GM23248 (cell line): ENCODE measurements at regions not wholly inside any gene's neighbourhood (a gene's known extent, or its start where the extent isn't known, plus 50 kb on each side); places are given as distances from the start of the nearest gene placed in this dataset.

Source experiments
- EZH2 ChIP-seq: fragments of 200-600 bp; sonication (generic); IDR thresholded peaks from 2 replicates; pipeline ENCODE4 v1.6.1; 2018; ENCODE audit warnings: antibody characterized with exemption, mild to moderate bottlenecking; ENCODE audit not compliant: insufficient read depth, poor library complexity, severe bottlenecking
- EZH2phosphoT487 ChIP-seq: fragments of 200-600 bp; sonication (generic); IDR thresholded peaks from 2 replicates; pipeline ENCODE4 v1.6.1; 2018; ENCODE audit warnings: antibody characterized with exemption, moderate library complexity, mild to moderate bottlenecking, low read depth; ENCODE audit not compliant: insufficient read depth

DNA sequence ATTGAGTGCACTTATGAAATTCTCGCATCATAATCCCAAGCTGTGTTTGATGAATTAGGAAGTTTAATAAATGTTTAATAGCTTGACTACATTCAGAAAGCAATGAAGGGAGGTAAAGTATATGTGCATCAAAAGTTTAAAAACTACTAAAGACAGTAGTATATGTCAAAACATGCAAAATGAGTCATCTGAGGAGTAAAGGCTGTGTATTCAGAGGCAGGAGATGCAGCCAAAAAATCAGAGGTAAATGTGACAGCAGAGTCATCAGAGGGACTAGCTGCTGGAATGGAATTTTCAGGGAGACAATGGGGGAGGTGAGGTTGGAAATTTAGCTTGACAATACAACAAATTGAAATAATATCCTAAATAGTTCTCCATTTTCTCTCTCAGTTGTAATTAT is 127.0 kb upstream of the FUNDC1 start:
- no peak for TF ChIP-seq EZH2phosphoT487
- TF ChIP-seq EZH2, result no peak
